ENCODE measurements at regions not wholly inside any gene's neighbourhood (a gene's known extent, or its start where the extent isn't known, plus 50 kb on each side); places are given as distances from the start of the nearest gene placed in this dataset.

GRCh38 chr21:35488946-35489345 lies 439.8 kb upstream of the RUNX1 start:
- no peak overlapping the region for H3K27ac Mint-ChIP-seq
- Histone ChIP-seq H3T11ph (ENCODE audit: low read length) (no peak overlapping the region), H2AFZ (ENCODE audit: low read length) (no peak overlapping the region), H4K20me1 (ENCODE audit: control insufficient read depth, insufficient read depth, insufficient read length) (no peaks in the 10 kb centered on the region), H3K9me3 (ENCODE audit: control insufficient read depth, low read depth, low read length) (no peaks in the 10 kb centered on the region), H3K27me3 (ENCODE audit: insufficient read depth, low read length) (no peaks in the 10 kb centered on the region), H3K4ac (ENCODE audit: low read depth, low read length) (no peak overlapping the region), H2BK120ac (ENCODE audit: low read depth, low read length, poor library complexity, severe bottlenecking) (no peak overlapping the region), H4K91ac (ENCODE audit: insufficient read length, low read depth, low read length) (no peak overlapping the region), H2BK20ac (ENCODE audit: low read depth, low read length, poor library complexity, severe bottlenecking) (no peak overlapping the region), H3K4me1 (ENCODE audit: insufficient read depth, low read length) (no peaks in the 10 kb centered on the region), H4K8ac (replicated peaks; ENCODE audit: insufficient read length, low read depth, low read length) (no peak overlapping the region), H4K5ac (ENCODE audit: insufficient read length, low read depth, low read length) (no peak overlapping the region), H3K14ac (ENCODE audit: insufficient read depth, low read length) (no peak overlapping the region), H3K18ac (ENCODE audit: insufficient read length, low read depth, low read length) (no peak overlapping the region), H3K27ac (ENCODE audit: insufficient read length, low read depth, low read length) (no peak overlapping the region), H3K23ac (ENCODE audit: insufficient read length, low read depth, low read length) (no peak overlapping the region), H3K4me2 (ENCODE audit: insufficient read depth, insufficient read length, low read length) (no peak overlapping the region), H2BK5ac (ENCODE audit: insufficient read length, low read length) (no peak overlapping the region), H2BK12ac (ENCODE audit: insufficient read length, low read depth, low read length) (no peak overlapping the region), H3K9ac (ENCODE audit: extremely low read depth, insufficient read length, low read length) (no peak overlapping the region), H2AK5ac (ENCODE audit: insufficient read length, low read length) (no peak overlapping the region), H3K23me2 (ENCODE audit: insufficient read length, low read depth, low read length, poor library complexity, severe bottlenecking) (no peaks in the 10 kb centered on the region), H2BK15ac (ENCODE audit: low read depth, low read length) (no peak overlapping the region), H3K56ac (ENCODE audit: insufficient read length, low read depth, low read length) (no peak overlapping the region), H3K79me2 (ENCODE audit: insufficient read depth, low read length) (no peaks in the 10 kb centered on the region), H3K79me1 (ENCODE audit: insufficient read depth, low read depth, low read length, poor library complexity, severe bottlenecking) (no peaks in the 10 kb centered on the region)
- DNase-seq = no peak
- H3K4me1 Mint-ChIP-seq = 0 out of 4 replicates have a peak, but pooled peaks cover 0 to 2% of the 10 kb centered on the region in 2 experiments
- H3K27me3 Mint-ChIP-seq (ENCODE audit: low read depth) = peaks cover 2% of the 10 kb centered on the region
- no peak overlapping the region for H3K4me3 Mint-ChIP-seq
- H3K36me3 Mint-ChIP-seq (ENCODE audit: insufficient read depth in 1 of 3, low read depth in 3 of 3) = no peaks in the 10 kb centered on the region
- TF ChIP-seq CTCF (conservative IDR thresholded peaks at IDR 0.05) = no peak
- H3K9me3 Mint-ChIP-seq = no peaks in the 10 kb centered on the region

Measured in H9 (cell line).